HG03045 (cell line): ENCODE measurements at regions not wholly inside any gene's neighbourhood (a gene's known extent, or its start where the extent isn't known, plus 50 kb on each side); places are given as distances from the start of the nearest gene placed in this dataset.
"Not testable (repeated sequence)": the region's sequence is repeated elsewhere in the genome, so short reads cannot be mapped to it uniquely, and the experiment has no call there.

Source experiments
- ATAC-seq: cut with Tn5 transposase; IDR thresholded peaks from one replicate; pipeline ENCODE4 v1.9.1; 2021; ENCODE audit warnings: mild to moderate bottlenecking, moderate library complexity; ENCODE audit not compliant: unreplicated experiment

GRCh38 chr9:62655705-62656104, 1465.9 kb downstream of the SPATA31A7 start:
- not testable (repeated sequence) for ATAC-seq

- not testable (repeated sequence) for ATAC-seq
Observed at GRCh38 chr9:62662733-62663507, 1473.1 kb downstream of the SPATA31A7 start.

GRCh38 chr9:62663512-62663911, 1473.7 kb downstream of the SPATA31A7 start:
- not testable (repeated sequence) for ATAC-seq

GRCh38 chr9:62667137-62667824, 1477.4 kb downstream of the SPATA31A7 start:
- ATAC-seq = not testable (repeated sequence)

- ATAC-seq = not testable (repeated sequence)
Observed at GRCh38 chr9:62677016-62677415, 1487.2 kb downstream of the SPATA31A7 start.

- peak; percentile 40 for ATAC-seq
Observed at GRCh38 chr9:62678336-62678735, 1488.5 kb downstream of the SPATA31A7 start.

GRCh38 chr9:62679020-62679419, 1489.2 kb downstream of the SPATA31A7 start:
- not testable (repeated sequence) for ATAC-seq

- not testable (repeated sequence) for ATAC-seq
Observed at GRCh38 chr9:62684833-62685647, 1495.2 kb downstream of the SPATA31A7 start.

GRCh38 chr9:62686313-62686712, 1496.5 kb downstream of the SPATA31A7 start:
- ATAC-seq = not testable (repeated sequence)

- not testable (repeated sequence) for ATAC-seq
Observed at GRCh38 chr9:62693019-62693418, 1503.2 kb downstream of the SPATA31A7 start.

- ATAC-seq = not testable (repeated sequence)
Observed at GRCh38 chr9:62711317-62711716, 1521.5 kb downstream of the SPATA31A7 start.

GRCh38 chr9:62725580-62725979, 1535.7 kb downstream of the SPATA31A7 start:
- ATAC-seq = not testable (repeated sequence)

- ATAC-seq = peak; percentile 96
Observed at GRCh38 chr9:62730229-62731000, 1540.6 kb downstream of the SPATA31A7 start.

- ATAC-seq = not testable (repeated sequence)
Observed at GRCh38 chr9:62731015-62731414, 1541.2 kb downstream of the SPATA31A7 start.

GRCh38 chr9:62737004-62737606, 1547.3 kb downstream of the SPATA31A7 start:
- ATAC-seq = not testable (repeated sequence)

- not testable (repeated sequence) for ATAC-seq
Observed at GRCh38 chr9:62737915-62738314, 1548.1 kb downstream of the SPATA31A7 start.

- ATAC-seq = not testable (repeated sequence)
Observed at GRCh38 chr9:62745774-62746529, 1556.1 kb downstream of the SPATA31A7 start.
